Glomerular endothelial cell (primary cell): ENCODE measurements at regions not wholly inside any gene's neighbourhood (a gene's known extent, or its start where the extent isn't known, plus 50 kb on each side); places are given as distances from the start of the nearest gene placed in this dataset.
"Not testable (repeated sequence)": the region's sequence is repeated elsewhere in the genome, so short reads cannot be mapped to it uniquely, and the experiment has no call there.

Experiments used
- DNase-seq: peaks from one replicate; pipeline ENCODE4 v3.0.0-alpha.2; 2011; ENCODE audit warnings: low read depth, low spot score; ENCODE audit errors: extremely low read depth

- DNase-seq = not testable (repeated sequence)
These were observed 56.1 kb downstream of the ZNF22 start for GRCh38 chr10:45056806-45057205.

GRCh38 chr10:45058580-45058979, 57.9 kb downstream of the ZNF22 start:
- peak; percentile 47 for DNase-seq

- no peak for DNase-seq
These were observed 58.4 kb downstream of the ZNF22 start for GRCh38 chr10:45058992-45059561.

- no peak for DNase-seq
These were observed 58.9 kb downstream of the ZNF22 start for GRCh38 chr10:45059632-45060031.

GRCh38 chr10:45061982-45062381, 61.3 kb downstream of the ZNF22 start:
- DNase-seq = no peak

GRCh38 chr10:45063591-45064231, 63.0 kb downstream of the ZNF22 start:
- DNase-seq = no peak

- DNase-seq = no peak
These were observed 64.3 kb downstream of the ZNF22 start for GRCh38 chr10:45064998-45065397.

GRCh38 chr10:45071043-45071813, 70.5 kb downstream of the ZNF22 start:
- DNase-seq = no peak

- no peak for DNase-seq
These were observed 74.5 kb downstream of the ZNF22 start for GRCh38 chr10:45075216-45075615.

GRCh38 chr10:45075826-45076380, 75.2 kb downstream of the ZNF22 start:
- DNase-seq = no peak

- DNase-seq = no peak
These were observed 76.2 kb downstream of the ZNF22 start for GRCh38 chr10:45076891-45077290.

GRCh38 chr10:45080331-45080730, 79.6 kb downstream of the ZNF22 start:
- no peak for DNase-seq

GRCh38 chr10:45082176-45082575, 81.5 kb downstream of the ZNF22 start:
- no peak for DNase-seq

GRCh38 chr10:45091968-45092367, 91.2 kb downstream of the ZNF22 start:
- no peak for DNase-seq

- DNase-seq = no peak
These were observed 93.2 kb downstream of the ZNF22 start for GRCh38 chr10:45093945-45094344.

GRCh38 chr10:45095286-45095685, 94.6 kb downstream of the ZNF22 start:
- DNase-seq = no peak

GRCh38 chr10:45096001-45096400, 95.3 kb downstream of the ZNF22 start:
- DNase-seq = no peak

GRCh38 chr10:45100429-45100828, 99.7 kb downstream of the ZNF22 start:
- DNase-seq = no peak

- no peak for DNase-seq
These were observed 104.0 kb downstream of the ZNF22 start for GRCh38 chr10:45104674-45105073.

- not testable (repeated sequence) for DNase-seq
These were observed 104.6 kb downstream of the ZNF22 start for GRCh38 chr10:45105309-45105708.

GRCh38 chr10:45106236-45106856, 105.6 kb downstream of the ZNF22 start:
- DNase-seq = no peak
